Osteocyte (in vitro differentiated cells): ENCODE measurements at regions not wholly inside any gene's neighbourhood (a gene's known extent, or its start where the extent isn't known, plus 50 kb on each side); places are given as distances from the start of the nearest gene placed in this dataset.

Experiments
- DNase-seq: peaks from one replicate; pipeline ENCODE4 v3.0.0; 2021; ENCODE audit warnings: mixed read lengths; ENCODE audit not compliant: unreplicated experiment; ENCODE audit errors: extremely low spot score
- H3K27ac Mint-ChIP-seq: one replicate; pipeline ENCODE4 v1.8.0; 2021; ENCODE audit warnings: mild to moderate bottlenecking, mixed read lengths; ENCODE audit not compliant: unreplicated experiment
- H3K27me3 Mint-ChIP-seq: one replicate; pipeline ENCODE4 v1.8.0; 2021; ENCODE audit warnings: mixed read lengths; ENCODE audit not compliant: unreplicated experiment
- H3K36me3 Mint-ChIP-seq: one replicate; pipeline ENCODE4 v1.8.0; 2021; ENCODE audit warnings: mixed read lengths; ENCODE audit not compliant: unreplicated experiment
- H3K4me1 Mint-ChIP-seq: one replicate; pipeline ENCODE4 v1.8.0; 2021; ENCODE audit warnings: mixed read lengths; ENCODE audit not compliant: unreplicated experiment
- H3K4me3 Mint-ChIP-seq: one replicate; pipeline ENCODE4 v1.8.0; 2021; ENCODE audit warnings: mild to moderate bottlenecking, moderate library complexity, mixed read lengths; ENCODE audit not compliant: unreplicated experiment
- H3K9me3 Mint-ChIP-seq: one replicate; pipeline ENCODE4 v1.8.0; 2021; ENCODE audit warnings: mixed read lengths; ENCODE audit not compliant: unreplicated experiment
- CTCF ChIP-seq: fragments of 200-600 bp; sonication (generic); IDR thresholded peaks from 2 replicates; pipeline ENCODE4 v1.5.0; 2021; ENCODE audit warnings: antibody characterized with exemption, mild to moderate bottlenecking, moderate library complexity

- no peak for DNase-seq
- no peaks in the 10 kb centered on the region for H3K27me3 Mint-ChIP-seq
- H3K27ac Mint-ChIP-seq, result no peak overlapping the region
- no peaks in the 10 kb centered on the region for H3K36me3 Mint-ChIP-seq
- no peak for TF ChIP-seq CTCF
- H3K9me3 Mint-ChIP-seq, result peaks cover 2% of the 10 kb centered on the region
- peaks cover 14% of the 10 kb centered on the region for H3K4me1 Mint-ChIP-seq
- H3K4me3 Mint-ChIP-seq, result no peak overlapping the region
Observed at GRCh38 chr4:123340381-123340701, 56.3 kb upstream of the SPRY1 start.

- no peaks in the 10 kb centered on the region for H3K27me3 Mint-ChIP-seq
- H3K9me3 Mint-ChIP-seq, result no peaks in the 10 kb centered on the region
Observed at GRCh38 chr4:123342498-123342897, 54.1 kb upstream of the SPRY1 start.

GRCh38 chr4:123343400-123344041, 53.1 kb upstream of the SPRY1 start:
- Mint-ChIP-seq H3K27me3 (no peaks in the 10 kb centered on the region), H3K27ac (peak overlapping the region; percentile 35), H3K4me3 (no peak overlapping the region), H3K36me3 (no peaks in the 10 kb centered on the region), H3K9me3 (no peaks in the 10 kb centered on the region), H3K4me1 (peaks cover 27% of the 10 kb centered on the region)
- no peak for TF ChIP-seq CTCF
- no peak for DNase-seq

More at GRCh38 chr4:123342498-123342897, 54.1 kb upstream of the SPRY1 start:
- Mint-ChIP-seq H3K36me3 (no peaks in the 10 kb centered on the region), H3K4me3 (no peak overlapping the region), H3K27ac (no peak overlapping the region), H3K4me1 (peaks cover 27% of the 10 kb centered on the region)
- DNase-seq, result no peak
- TF ChIP-seq CTCF, result no peak

- no peaks in the 10 kb centered on the region for H3K9me3 Mint-ChIP-seq
- DNase-seq, result no peak
- H3K27me3 Mint-ChIP-seq, result no peaks in the 10 kb centered on the region
- TF ChIP-seq CTCF, result no peak
- H3K4me3 Mint-ChIP-seq, result no peak overlapping the region
- H3K36me3 Mint-ChIP-seq, result no peaks in the 10 kb centered on the region
- peaks cover 25% of the 10 kb centered on the region for H3K4me1 Mint-ChIP-seq
- H3K27ac Mint-ChIP-seq, result no peak overlapping the region
Observed at GRCh38 chr4:123345137-123345934, 51.3 kb upstream of the SPRY1 start.

GRCh38 chr4:123345935-123346300, 50.7 kb upstream of the SPRY1 start:
- Mint-ChIP-seq H3K4me1 (peaks cover 21% of the 10 kb centered on the region), H3K27me3 (no peaks in the 10 kb centered on the region), H3K27ac (no peak overlapping the region), H3K36me3 (no peaks in the 10 kb centered on the region), H3K9me3 (no peaks in the 10 kb centered on the region), H3K4me3 (no peak overlapping the region)
- TF ChIP-seq CTCF, result no peak
- no peak for DNase-seq
